GM18861 (cell line): ENCODE measurements at regions not wholly inside any gene's neighbourhood (a gene's known extent, or its start where the extent isn't known, plus 50 kb on each side); places are given as distances from the start of the nearest gene placed in this dataset.

Experiments used
- ATAC-seq: cut with Tn5 transposase; IDR thresholded peaks from one replicate; pipeline ENCODE4 v1.9.1; 2021; ENCODE audit not compliant: unreplicated experiment

GRCh38 chr6:53744321-53744720 lies 50.5 kb upstream of the LRRC1 start:
- no peak for ATAC-seq

- ATAC-seq = no peak
These were observed 53.6 kb upstream of the LRRC1 start for GRCh38 chr6:53741034-53741823.

GRCh38 chr6:53737746-53738145 lies 57.1 kb upstream of the LRRC1 start:
- ATAC-seq = no peak

- ATAC-seq = peak; percentile 51
These were observed 58.9 kb upstream of the LRRC1 start for GRCh38 chr6:53735896-53736295.

- no peak for ATAC-seq
These were observed 60.1 kb upstream of the LRRC1 start for GRCh38 chr6:53734473-53735299.

GRCh38 chr6:53731866-53732636 lies 62.8 kb upstream of the LRRC1 start:
- no peak for ATAC-seq

- ATAC-seq = no peak
These were observed 64.0 kb upstream of the LRRC1 start for GRCh38 chr6:53730767-53731166.

GRCh38 chr6:53728570-53729194 lies 63.1 kb upstream of the KLHL31 start:
- ATAC-seq = no peak

GRCh38 chr6:53727748-53728147 lies 62.2 kb upstream of the KLHL31 start:
- ATAC-seq = no peak

- ATAC-seq = peak; percentile 68
These were observed 60.4 kb upstream of the KLHL31 start for GRCh38 chr6:53725791-53726575.

- ATAC-seq = no peak
These were observed 58.9 kb upstream of the KLHL31 start for GRCh38 chr6:53724501-53724900.

- ATAC-seq = no peak
These were observed 57.8 kb upstream of the KLHL31 start for GRCh38 chr6:53723331-53723730.

GRCh38 chr6:53721766-53722165 lies 56.2 kb upstream of the KLHL31 start:
- no peak for ATAC-seq

- peak; percentile 94 for ATAC-seq
These were observed 53.3 kb upstream of the KLHL31 start for GRCh38 chr6:53718597-53719460.

GRCh38 chr6:53717566-53717965 lies 52.0 kb upstream of the KLHL31 start:
- no peak for ATAC-seq

- no peak for ATAC-seq
These were observed 49.9 kb upstream of the KLHL31 start for GRCh38 chr6:53715434-53715833.
